Karpas-422 (cell line): ENCODE measurements at regions not wholly inside any gene's neighbourhood (a gene's known extent, or its start where the extent isn't known, plus 50 kb on each side); places are given as distances from the start of the nearest gene placed in this dataset.

Source experiments
- DNase-seq: peaks from one replicate; pipeline ENCODE4 v3.0.0-alpha.2; 2015
- H2AFZ ChIP-seq: fragments of 200-600 bp; sonication (generic); 2 replicates; pipeline ENCODE4 v1.6.1; 2014; ENCODE audit warnings: antibody characterized with exemption, low read length, mixed read lengths
- H3K27ac ChIP-seq: fragments of 200-600 bp; sonication (generic); 2 replicates; pipeline ENCODE4 v1.5.1; 2014; ENCODE audit warnings: mild to moderate bottlenecking, low read length, moderate library complexity
- H3K27me3 ChIP-seq: fragments of 200-600 bp; sonication (generic); 2 replicates; pipeline ENCODE4 v1.6.1; 2014; ENCODE audit warnings: low read length, mixed read lengths
- H3K36me3 ChIP-seq: fragments of 200-600 bp; sonication (generic); 2 replicates; pipeline ENCODE4 v1.6.1; 2014; ENCODE audit warnings: low read length, mixed read lengths; ENCODE audit not compliant: insufficient read depth
- H3K4me1 ChIP-seq: fragments of 200-600 bp; sonication (generic); 2 replicates; pipeline ENCODE4 v1.6.1; 2014; ENCODE audit warnings: mild to moderate bottlenecking, low read length, mixed read lengths
- H3K4me2 ChIP-seq: fragments of 200-600 bp; sonication (generic); 2 replicates; pipeline ENCODE4 v1.6.1; 2014; ENCODE audit warnings: low read length, low read depth, mild to moderate bottlenecking; ENCODE audit not compliant: poor library complexity, severe bottlenecking
- H3K4me3 ChIP-seq: fragments of 200-600 bp; sonication (generic); 2 replicates; pipeline ENCODE4 v1.5.1; 2014; ENCODE audit warnings: mild to moderate bottlenecking, antibody characterized with exemption, low read length, mixed read lengths
- H3K79me2 ChIP-seq: fragments of 200-600 bp; sonication (generic); 2 replicates; pipeline ENCODE4 v1.6.1; 2014; ENCODE audit warnings: mild to moderate bottlenecking, low read length, mixed read lengths
- H3K9ac ChIP-seq: fragments of 200-600 bp; sonication (generic); 2 replicates; pipeline ENCODE4 v1.6.0; 2014; ENCODE audit warnings: low read length
- H3K9me2 ChIP-seq: fragments of 200-600 bp; sonication (generic), shearing (Covaris generic); replicated peaks from 2 replicates; pipeline ENCODE4 v1.6.0; 2014; ENCODE audit warnings: mild to moderate bottlenecking, low read length, moderate library complexity; ENCODE audit not compliant: insufficient read depth
- H3K9me3 ChIP-seq: fragments of 300-700, 200-600 bp; sonication (generic); 2 replicates; pipeline ENCODE4 v1.6.1; 2014; ENCODE audit warnings: low read length, mixed read lengths
- H4K20me1 ChIP-seq: fragments of 200-600 bp; sonication (generic); 2 replicates; pipeline ENCODE4 v1.6.1; 2014; ENCODE audit warnings: mild to moderate bottlenecking, antibody characterized with exemption, low read length, low read depth; ENCODE audit not compliant: insufficient read depth

- Histone ChIP-seq H4K20me1 (no peaks in the 10 kb centered on the region), H3K4me1 (no peaks in the 10 kb centered on the region)
These were observed 104.7 kb upstream of the ARHGAP28 start for GRCh38 chr18:6624661-6625311.

GRCh38 chr18:6625481-6625880, 104.0 kb upstream of the ARHGAP28 start:
- Histone ChIP-seq H3K36me3 (no peaks in the 10 kb centered on the region), H3K9me3 (no peaks in the 10 kb centered on the region), H4K20me1 (no peaks in the 10 kb centered on the region), H3K4me2 (no peak overlapping the region), H3K9me2 (no peaks in the 10 kb centered on the region), H2AFZ (no peak overlapping the region), H3K27me3 (no peaks in the 10 kb centered on the region), H3K27ac (no peak overlapping the region), H3K9ac (no peak overlapping the region), H3K4me3 (no peak overlapping the region), H3K79me2 (no peaks in the 10 kb centered on the region), H3K4me1 (no peaks in the 10 kb centered on the region)
- DNase-seq, result no peak

More at GRCh38 chr18:6624661-6625311, 104.7 kb upstream of the ARHGAP28 start:
- Histone ChIP-seq H3K9ac (no peak overlapping the region), H3K27me3 (no peaks in the 10 kb centered on the region), H3K36me3 (no peaks in the 10 kb centered on the region), H3K9me2 (no peaks in the 10 kb centered on the region), H3K79me2 (no peaks in the 10 kb centered on the region), H3K9me3 (no peaks in the 10 kb centered on the region), H3K27ac (no peak overlapping the region), H3K4me3 (no peak overlapping the region), H3K4me2 (no peak overlapping the region), H2AFZ (no peak overlapping the region)
- no peak for DNase-seq

DNA sequence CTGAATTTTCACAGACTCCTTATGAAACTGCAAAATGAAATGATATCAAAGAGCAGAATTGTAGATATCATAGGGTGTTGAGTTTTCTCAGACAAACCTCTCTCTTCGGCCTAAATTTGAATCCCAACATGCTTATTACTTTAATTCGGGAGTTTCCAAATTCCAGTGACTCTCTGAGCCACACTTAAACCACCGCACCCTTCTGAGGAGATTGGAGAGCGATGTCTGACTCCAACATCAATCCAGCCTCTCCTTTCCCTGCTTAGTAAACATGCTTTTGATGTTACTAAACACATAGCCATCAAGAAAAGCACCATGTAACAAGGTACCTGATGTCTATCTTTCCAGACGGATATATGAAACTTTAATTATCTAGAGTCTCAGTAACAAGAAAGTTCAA, 103.1 kb upstream of the ARHGAP28 start:
- H4K20me1 ChIP-seq, result no peaks in the 10 kb centered on the region
- H3K79me2 ChIP-seq, result no peaks in the 10 kb centered on the region
- H3K27me3 ChIP-seq, result no peaks in the 10 kb centered on the region
- no peak overlapping the region for H3K4me2 ChIP-seq
- no peak for DNase-seq
- no peaks in the 10 kb centered on the region for H3K36me3 ChIP-seq
- H3K4me3 ChIP-seq, result no peak overlapping the region
- no peaks in the 10 kb centered on the region for H3K4me1 ChIP-seq
- no peak overlapping the region for H3K27ac ChIP-seq
- no peaks in the 10 kb centered on the region for H3K9me3 ChIP-seq
- H3K9me2 ChIP-seq, result no peaks in the 10 kb centered on the region
- H2AFZ ChIP-seq, result no peak overlapping the region
- no peak overlapping the region for H3K9ac ChIP-seq

DNA sequence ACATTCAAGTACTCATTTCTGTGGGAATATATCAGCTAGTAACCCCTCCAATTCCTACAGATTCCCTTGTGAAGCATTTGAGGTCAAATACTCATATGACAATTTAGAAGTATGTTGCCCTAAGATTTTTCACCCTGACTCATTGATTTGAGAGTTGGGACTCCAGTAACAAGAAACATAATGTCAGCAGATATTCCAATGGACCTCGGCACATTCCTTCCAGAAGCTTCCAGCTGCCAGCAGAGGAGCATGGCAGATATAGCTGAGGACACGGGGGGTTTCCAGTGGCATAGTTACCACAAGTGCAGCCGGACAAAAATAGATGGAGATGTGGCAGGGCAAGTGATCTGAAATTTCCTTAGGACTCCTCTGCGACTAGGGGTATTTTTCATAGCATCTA, 101.9 kb upstream of the ARHGAP28 start:
- Histone ChIP-seq H2AFZ (no peak overlapping the region), H3K27me3 (no peaks in the 10 kb centered on the region), H3K79me2 (no peaks in the 10 kb centered on the region), H3K9me3 (no peaks in the 10 kb centered on the region), H4K20me1 (no peaks in the 10 kb centered on the region), H3K9ac (no peak overlapping the region), H3K4me1 (no peaks in the 10 kb centered on the region), H3K9me2 (no peaks in the 10 kb centered on the region), H3K4me2 (no peak overlapping the region), H3K4me3 (no peak overlapping the region), H3K36me3 (no peaks in the 10 kb centered on the region), H3K27ac (no peak overlapping the region)
- DNase-seq, result no peak

DNA sequence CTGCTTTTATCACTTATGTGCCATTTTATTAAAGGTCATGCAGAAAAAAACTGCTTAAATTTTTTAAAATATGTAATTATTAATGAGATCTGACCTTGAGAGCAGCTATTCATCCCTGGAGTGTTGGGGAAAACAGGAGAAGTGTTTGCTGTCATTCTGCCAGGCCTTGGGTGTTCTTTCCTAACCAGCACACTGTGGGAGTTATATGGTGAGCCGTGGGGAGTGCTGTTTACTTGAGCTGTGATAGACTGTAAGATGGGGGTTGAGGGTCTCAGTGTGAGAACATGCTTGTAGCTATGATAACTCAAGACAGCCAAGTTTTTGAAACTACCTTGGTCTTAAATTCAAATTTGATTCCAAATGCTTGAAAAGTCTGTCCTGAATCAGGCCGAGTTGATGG, 101.3 kb upstream of the ARHGAP28 start:
- H2AFZ ChIP-seq, result no peak overlapping the region
- no peak for DNase-seq
- H3K9ac ChIP-seq, result no peak overlapping the region
- no peaks in the 10 kb centered on the region for H3K36me3 ChIP-seq
- no peak overlapping the region for H3K4me3 ChIP-seq
- no peaks in the 10 kb centered on the region for H3K9me3 ChIP-seq
- H3K4me2 ChIP-seq, result no peak overlapping the region
- H3K79me2 ChIP-seq, result no peaks in the 10 kb centered on the region
- no peaks in the 10 kb centered on the region for H4K20me1 ChIP-seq
- H3K27me3 ChIP-seq, result no peaks in the 10 kb centered on the region
- H3K9me2 ChIP-seq, result no peaks in the 10 kb centered on the region
- no peak overlapping the region for H3K27ac ChIP-seq
- no peaks in the 10 kb centered on the region for H3K4me1 ChIP-seq

DNA sequence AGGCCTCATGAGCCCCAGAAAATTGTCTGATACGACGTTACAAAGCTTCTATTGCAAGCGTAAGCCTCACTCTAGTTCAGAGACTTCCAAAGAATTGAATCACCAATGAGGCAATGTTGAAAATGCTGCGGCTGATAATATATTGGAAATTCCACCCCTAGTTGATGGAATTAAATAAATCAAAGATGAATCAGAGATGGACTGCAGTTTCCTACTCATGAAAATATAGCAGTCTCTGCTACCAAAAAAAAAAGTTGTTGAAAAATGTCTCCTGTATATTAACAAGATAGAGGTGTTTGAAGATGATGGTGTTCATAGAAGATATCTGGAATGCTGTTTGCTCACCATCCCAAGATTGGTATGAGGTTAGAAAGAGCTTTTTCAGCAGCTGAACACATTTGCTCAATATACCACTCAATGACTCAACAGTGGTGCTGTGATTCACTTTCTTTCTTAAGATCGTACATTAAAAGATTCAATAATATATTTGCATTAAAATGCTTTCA, 99.8 kb upstream of the ARHGAP28 start:
- no peak for DNase-seq
- no peaks in the 10 kb centered on the region for H3K9me3 ChIP-seq
- no peak overlapping the region for H3K4me2 ChIP-seq
- no peak overlapping the region for H3K9ac ChIP-seq
- no peaks in the 10 kb centered on the region for H3K9me2 ChIP-seq
- H3K27ac ChIP-seq, result no peak overlapping the region
- H3K4me3 ChIP-seq, result no peak overlapping the region
- no peaks in the 10 kb centered on the region for H4K20me1 ChIP-seq
- no peaks in the 10 kb centered on the region for H3K4me1 ChIP-seq
- no peaks in the 10 kb centered on the region for H3K79me2 ChIP-seq
- H3K27me3 ChIP-seq, result no peaks in the 10 kb centered on the region
- H3K36me3 ChIP-seq, result no peaks in the 10 kb centered on the region
- no peak overlapping the region for H2AFZ ChIP-seq

DNA sequence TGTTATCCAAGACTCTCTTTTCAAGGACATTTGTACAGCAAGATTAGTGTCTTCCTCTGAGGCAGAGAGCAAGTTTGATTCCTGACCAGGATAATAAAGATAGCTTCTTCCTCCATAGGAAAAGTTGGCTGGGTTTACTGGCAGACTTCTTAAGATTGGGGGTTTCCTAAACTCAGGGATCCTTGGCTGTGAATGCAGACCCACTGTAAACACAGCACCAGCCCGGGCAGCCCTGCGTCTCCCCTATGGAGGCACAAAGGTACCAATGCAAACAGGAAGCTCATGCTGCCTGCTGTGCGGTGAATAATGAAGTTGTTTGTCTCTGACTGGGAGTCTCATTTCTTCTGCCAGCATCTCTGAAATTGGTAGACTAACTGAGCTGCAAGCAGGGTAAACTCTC, 96.2 kb upstream of the ARHGAP28 start:
- no peak for DNase-seq
- H3K4me3 ChIP-seq, result no peak overlapping the region
- H3K79me2 ChIP-seq, result no peaks in the 10 kb centered on the region
- H3K9ac ChIP-seq, result no peak overlapping the region
- H3K4me1 ChIP-seq, result no peaks in the 10 kb centered on the region
- H4K20me1 ChIP-seq, result no peaks in the 10 kb centered on the region
- no peaks in the 10 kb centered on the region for H3K27me3 ChIP-seq
- no peaks in the 10 kb centered on the region for H3K36me3 ChIP-seq
- H3K9me3 ChIP-seq, result no peaks in the 10 kb centered on the region
- H3K4me2 ChIP-seq, result no peak overlapping the region
- H2AFZ ChIP-seq, result no peak overlapping the region
- H3K27ac ChIP-seq, result no peak overlapping the region
- H3K9me2 ChIP-seq, result no peaks in the 10 kb centered on the region

- Histone ChIP-seq H3K9me3 (no peaks in the 10 kb centered on the region), H2AFZ (no peak overlapping the region), H3K4me1 (no peaks in the 10 kb centered on the region), H3K79me2 (no peaks in the 10 kb centered on the region), H3K4me3 (no peak overlapping the region), H3K9ac (no peak overlapping the region), H3K4me2 (no peak overlapping the region), H4K20me1 (no peaks in the 10 kb centered on the region), H3K36me3 (no peaks in the 10 kb centered on the region), H3K9me2 (no peaks in the 10 kb centered on the region), H3K27me3 (no peaks in the 10 kb centered on the region), H3K27ac (no peak overlapping the region)
- DNase-seq, result no peak
These were observed 93.4 kb upstream of the ARHGAP28 start for GRCh38 chr18:6636091-6636490.
